IMR-90 (cell line): ENCODE measurements at regions not wholly inside any gene's neighbourhood (a gene's known extent, or its start where the extent isn't known, plus 50 kb on each side); places are given as distances from the start of the nearest gene placed in this dataset.

Experiments used
- ATAC-seq: fragments of 200-7000 bp; cut with Tn5 transposase; 2 replicates; pipeline ENCODE4 v1.9.1; 2020; ENCODE audit warnings: low read depth, mild to moderate bottlenecking, moderate library complexity
- BruUV-seq: library from RNA; stranded (reverse); fragments of 400-500 nt; replicated peaks from 2 replicates; lab custom pipeline; 2021; lab: Mats Ljungman, UMichigan
- CTCF ChIA-PET: fragments of 300-600 bp; formaldehyde crosslinking; extraction: SDS; loops from one replicate; lab custom pipeline; 2021; ENCODE audit warnings: antibody characterized with exemption; lab: Yijun Ruan, JAX
- POLR2A ChIA-PET: fragments of 300-600 bp; sonication (Branson Sonifier 250); formaldehyde crosslinking; loops from one replicate; lab custom pipeline; 2022; ENCODE audit warnings: antibody characterized with exemption; ENCODE audit not compliant: unreplicated experiment; lab: Charles Lee
- DNase-seq: peaks from one replicate; pipeline ENCODE4 v3.0.0; 2013
- H2AFZ ChIP-seq: replicated peaks from 2 replicates; pipeline ENCODE3; 2013; ENCODE audit warnings: low read length, mild to moderate bottlenecking; ENCODE audit not compliant: poor library complexity
- H2AK5ac ChIP-seq: 2 replicates; pipeline ENCODE4 v1.6.1; 2013; ENCODE audit warnings: low read depth, low read length, inconsistent platforms
- H2AK9ac ChIP-seq: replicated peaks from 2 replicates; pipeline ENCODE3; 2013; ENCODE audit warnings: mild to moderate bottlenecking, low read depth, low read length, moderate library complexity; ENCODE audit not compliant: poor library complexity
- H2BK120ac ChIP-seq: 2 replicates; pipeline ENCODE4 v1.6.1; 2013; ENCODE audit warnings: low read depth, low read length, inconsistent platforms
- H2BK15ac ChIP-seq: 3 replicates; pipeline ENCODE4 v1.6.1; 2013; ENCODE audit warnings: low read depth, low read length, inconsistent platforms
- H2BK20ac ChIP-seq: 2 replicates; pipeline ENCODE4 v1.6.1; 2013; ENCODE audit warnings: low read depth, mild to moderate bottlenecking, inconsistent platforms, low read length, moderate library complexity
- H2BK5ac ChIP-seq: 2 replicates; pipeline ENCODE4 v1.6.1; 2013; ENCODE audit warnings: mild to moderate bottlenecking, low read depth, low read length, inconsistent platforms; ENCODE audit not compliant: poor library complexity, severe bottlenecking
- H3K14ac ChIP-seq: replicated peaks from 2 replicates; pipeline ENCODE4 v1.6.1; 2013; ENCODE audit warnings: low read depth, low read length, inconsistent platforms
- H3K18ac ChIP-seq: 2 replicates; pipeline ENCODE4 v1.6.1; 2013; ENCODE audit warnings: low read depth, low read length, control low read depth
- H3K23ac ChIP-seq: 2 replicates; pipeline ENCODE4 v1.6.1; 2013; ENCODE audit warnings: low read depth, low read length, inconsistent platforms
- H3K27ac ChIP-seq: 2 replicates; pipeline ENCODE4 v1.5.1; 2013; ENCODE audit warnings: mild to moderate bottlenecking, control low read depth, low read length; ENCODE audit not compliant: insufficient read depth
- H3K27me3 ChIP-seq: 2 replicates; pipeline ENCODE4 v1.6.1; 2013; ENCODE audit warnings: low read length; ENCODE audit not compliant: control insufficient read depth, insufficient read depth
- H3K36me3 ChIP-seq: 2 replicates; pipeline ENCODE4 v1.6.1; 2013; ENCODE audit warnings: low read length, mixed read lengths; ENCODE audit not compliant: control insufficient read depth, insufficient read depth
- H3K4ac ChIP-seq: 2 replicates; pipeline ENCODE4 v1.6.1; 2013; ENCODE audit warnings: low read depth, low read length, inconsistent platforms
- H3K4me1 ChIP-seq: 2 replicates; pipeline ENCODE4 v1.6.1; 2013; ENCODE audit warnings: low read length, mixed read lengths; ENCODE audit not compliant: control insufficient read depth, insufficient read depth
- H3K4me2 ChIP-seq: 2 replicates; pipeline ENCODE4 v1.6.1; 2013; ENCODE audit warnings: low read depth, mild to moderate bottlenecking, control low read depth, low read length, moderate library complexity
- H3K4me3 ChIP-seq: 2 replicates; pipeline ENCODE4 v1.5.1; 2013; ENCODE audit warnings: low read depth, mild to moderate bottlenecking, control low read depth, low read length, moderate library complexity; ENCODE audit not compliant: insufficient read depth
- H3K56ac ChIP-seq: 2 replicates; pipeline ENCODE4 v1.6.1; 2013; ENCODE audit warnings: low read length, inconsistent platforms; ENCODE audit not compliant: insufficient read depth; ENCODE audit errors: extremely low read depth
- H3K79me1 ChIP-seq, 2 experiments: 2 replicates each; pipeline ENCODE4 v1.6.1; 2013; ENCODE audit warnings: low read length in 2 of 2, inconsistent platforms in 1 of 2, low read depth in 1 of 2
- H3K9ac ChIP-seq: 2 replicates; pipeline ENCODE4 v1.6.1; 2013; ENCODE audit warnings: low read depth, low read length, control low read depth
- H3K9me1 ChIP-seq: 2 replicates; pipeline ENCODE4 v1.6.1; 2013; ENCODE audit warnings: low read length, inconsistent platforms; ENCODE audit not compliant: insufficient read depth
- H3K9me3 ChIP-seq: 2 replicates; pipeline ENCODE4 v1.6.1; 2013; ENCODE audit warnings: low read length; ENCODE audit not compliant: control insufficient read depth, insufficient read depth
- H4K20me1 ChIP-seq: 2 replicates; pipeline ENCODE4 v1.6.1; 2013; ENCODE audit warnings: low read length, inconsistent platforms; ENCODE audit not compliant: insufficient read depth
- H4K5ac ChIP-seq: 2 replicates; pipeline ENCODE4 v1.6.1; 2013; ENCODE audit warnings: mild to moderate bottlenecking, low read depth, low read length, control low read depth
- H4K8ac ChIP-seq, 2 experiments: 2 replicates each; pipeline ENCODE4 v1.6.1; 2013; ENCODE audit warnings: low read depth in 2 of 2, low read length in 2 of 2, control low read depth in 1 of 2, inconsistent platforms in 1 of 2
- H4K91ac ChIP-seq: 2 replicates; pipeline ENCODE4 v1.6.1; 2013; ENCODE audit warnings: low read depth, low read length, inconsistent platforms; ENCODE audit not compliant: insufficient read depth
- BHLHE40 ChIP-seq: fragments of 150-350 bp; IDR thresholded peaks from 2 replicates; pipeline ENCODE4 v1.6.1; 2016; ENCODE audit warnings: mild to moderate bottlenecking, low read depth, low read length
- CEBPB ChIP-seq: IDR thresholded peaks from 2 replicates; pipeline ENCODE4 v1.6.1; 2012; ENCODE audit warnings: low read depth, low read length, improper control_type of control experiment
- CHD1 ChIP-seq: IDR thresholded peaks from 2 replicates; pipeline ENCODE4 v1.6.1; 2012; ENCODE audit warnings: low read depth, low read length, improper control_type of control experiment
- CTCF ChIP-seq: conservative IDR thresholded peaks from 2 replicates; pipeline ENCODE4 v1.5.1; 2012; ENCODE audit warnings: mild to moderate bottlenecking, low read depth, low read length, improper control_type of control experiment
- ELK1 ChIP-seq: fragments of 150-350 bp; IDR thresholded peaks from 2 replicates; pipeline ENCODE4 v1.6.1; 2016; ENCODE audit warnings: low read depth, mild to moderate bottlenecking, low read length, moderate library complexity, borderline replicate concordance
- FOS ChIP-seq: fragments of 150-350 bp; IDR thresholded peaks from 2 replicates; pipeline ENCODE4 v1.6.1; 2016; ENCODE audit warnings: low read depth, low read length
- MAFK ChIP-seq: IDR thresholded peaks from 2 replicates; pipeline ENCODE4 v1.6.1; 2012; ENCODE audit warnings: low read depth, low read length, improper control_type of control experiment
- MAZ ChIP-seq: IDR thresholded peaks from 2 replicates; pipeline ENCODE4 v1.6.1; 2012; ENCODE audit warnings: low read depth, mild to moderate bottlenecking, low read length, improper control_type of control experiment, moderate library complexity, borderline replicate concordance
- MXI1 ChIP-seq: IDR thresholded peaks from 2 replicates; pipeline ENCODE4 v1.6.1; 2012; ENCODE audit warnings: low read depth, mild to moderate bottlenecking, low read length, moderate library complexity, borderline replicate concordance
- NFE2L2 ChIP-seq: fragments of 150-350 bp; IDR thresholded peaks from 2 replicates; pipeline ENCODE4 v1.6.1; 2016; ENCODE audit warnings: low read depth, mild to moderate bottlenecking, low read length
- POLR2A ChIP-seq: IDR thresholded peaks from 2 replicates; pipeline ENCODE4 v1.6.1; 2012; ENCODE audit warnings: mild to moderate bottlenecking, low read depth, low read length
- RAD21 ChIP-seq: IDR thresholded peaks from 2 replicates; pipeline ENCODE4 v1.6.1; 2012; ENCODE audit warnings: low read length, improper control_type of control experiment
- RCOR1 ChIP-seq: IDR thresholded peaks from 2 replicates; pipeline ENCODE4 v1.6.1; 2012; ENCODE audit warnings: mild to moderate bottlenecking, low read length, improper control_type of control experiment; ENCODE audit not compliant: insufficient replicate concordance
- RFX5 ChIP-seq: IDR thresholded peaks from 2 replicates; pipeline ENCODE4 v1.8.0; 2012; ENCODE audit warnings: low read depth, mild to moderate bottlenecking, low read length, moderate library complexity
- SMC3 ChIP-seq: fragments of 150-350 bp; IDR thresholded peaks from 2 replicates; pipeline ENCODE4 v1.6.1; 2016; ENCODE audit warnings: low read depth, mild to moderate bottlenecking, antibody characterized with exemption, low read length, moderate library complexity
- USF2 ChIP-seq: fragments of 150-350 bp; IDR thresholded peaks from 2 replicates; pipeline ENCODE4 v1.6.1; 2017; ENCODE audit warnings: mild to moderate bottlenecking, antibody characterized with exemption, low read length, low read depth
- WGBS, 2 experiments: methylation state at CpG; one replicate each; pipeline versions ENCODE4 v1.1.5 to v1.1.7; 2013; ENCODE audit warnings: missing lambda C conversion rate in 2 of 2; ENCODE audit not compliant: insufficient read length in 1 of 2; ENCODE audit errors: extremely low coverage in 2 of 2; 5-methylcytosine and 5-hydroxymethylcytosine counted together
- dilution Hi-C: fragments of 300-500 bp; cut with HindIII; formaldehyde crosslinking; loops from one replicate; pipeline ENCODE4 v1.14.3; 2018; ENCODE audit warnings: low sequenced_read_pairs; ENCODE audit not compliant: unreplicated experiment
- in situ Hi-C: fragments of 300-500 bp; cut with MboI; formaldehyde crosslinking; loops from 3 replicates; pipeline ENCODE4 v1.14.3; 2019; ENCODE audit warnings: low sequenced_read_pairs, inconsistent platforms, mixed read lengths
- intact Hi-C: fragments of 100-400 bp; cut with micrococcal nuclease; formaldehyde crosslinking; loops from 2 replicates; pipeline ENCODE4 v1.10.0; 2022

GRCh38 chr14:73800970-73801515, 50.6 kb upstream of the PTGR2 start:
- Histone ChIP-seq H4K8ac (no peak overlapping the region), H3K27ac (no peak overlapping the region), H4K5ac (no peak overlapping the region), H4K91ac (no peak overlapping the region), H3K9me1 (peaks cover 2% of the 10 kb centered on the region; the same call in 1 of the 2 replicates), H2AFZ (no peak overlapping the region), H3K23ac (no peak overlapping the region), H3K4ac (no peak overlapping the region), H3K27me3 (no peaks in the 10 kb centered on the region), H2BK5ac (no peak overlapping the region), H3K18ac (no peak overlapping the region), H3K79me1 (no peaks in the 10 kb centered on the region), H3K4me2 (no peak overlapping the region), H3K56ac (no peak overlapping the region), H2AK5ac (0 out of 2 replicates have a peak overlapping the region, but pooled peaks have one; percentile 25), H3K14ac (no peak overlapping the region), H2BK120ac (no peak overlapping the region), H2AK9ac (no peak overlapping the region), H2BK15ac (no peak overlapping the region), H3K9ac (no peak overlapping the region), H3K4me3 (no peak overlapping the region), H3K36me3 (no peaks in the 10 kb centered on the region), H3K9me3 (no peaks in the 10 kb centered on the region), H3K4me1 (peaks cover 5% of the 10 kb centered on the region), H4K20me1 (no peaks in the 10 kb centered on the region), H2BK20ac (no peak overlapping the region)
- no peak for TF ChIP-seq RAD21
- TF ChIP-seq MXI1 = no peak
- no peak for TF ChIP-seq SMC3
- no peak for TF ChIP-seq NFE2L2
- TF ChIP-seq MAFK = no peak
- TF ChIP-seq ELK1 = no peak
- no peak for TF ChIP-seq CHD1
- no peak for TF ChIP-seq RCOR1
- no peak for TF ChIP-seq RFX5
- no peak for TF ChIP-seq POLR2A
- no peak for TF ChIP-seq MAZ
- no peak for TF ChIP-seq CEBPB
- TF ChIP-seq CTCF = no peak
- TF ChIP-seq USF2 = no peak
- no peak for TF ChIP-seq BHLHE40
- TF ChIP-seq FOS = no peak
- intact Hi-C loops (no loop called here), dilution Hi-C loops (no loop called here), in situ Hi-C loops (no loop called here)
- no peak for ATAC-seq
- CTCF ChIA-PET = no interaction called here
- 96% methylated on average over 5 of the region's 7 CpGs; no CpG with 5 or more reads in 1 of the 2 experiments for WGBS, 2 experiments
- POLR2A ChIA-PET = no interaction called here
- no TSS peak for BruUV-seq
- no peak for DNase-seq
